Left lobe of liver (tissue), 2 donors: ENCODE measurements at regions not wholly inside any gene's neighbourhood (a gene's known extent, or its start where the extent isn't known, plus 50 kb on each side); places are given as distances from the start of the nearest gene placed in this dataset.
A peak's percentile ranks its signal among the peaks of the same experiment; 100 is the strongest.

Experiments
- ATAC-seq: fragments of 200-7000 bp; cut with Tn5 transposase; one replicate; pipeline ENCODE4 v1.9.1; 2020; ENCODE audit warnings: mild to moderate bottlenecking, moderate library complexity
- DNase-seq: peaks from one replicate; pipeline ENCODE4 v3.0.0-alpha.2; 2020; ENCODE audit warnings: low spot score
- donor health status: DM: no; HTN: no; CAD: no; lungs with moderate emphysema.
- donor health status: DM: no; HTN: yes; CAD: no.

DNA sequence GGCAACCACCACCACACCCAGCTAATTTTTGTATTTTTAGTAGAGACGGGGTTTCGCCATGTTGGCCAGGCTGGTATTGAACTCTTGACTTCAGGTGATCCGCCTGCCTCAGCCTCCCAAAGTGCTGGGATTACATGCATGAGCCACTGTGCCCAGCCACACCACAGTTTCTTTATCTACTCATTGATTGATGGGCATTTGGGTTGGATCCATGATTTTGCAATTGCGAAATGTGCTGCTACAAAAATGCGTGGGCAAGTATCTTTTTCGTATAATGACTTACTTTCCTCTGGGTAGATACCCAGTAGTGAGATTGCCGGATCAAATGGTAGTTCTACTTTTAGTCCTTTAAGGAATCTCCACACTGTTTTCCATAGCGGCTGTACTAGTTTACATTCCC is 204.7 kb downstream of the ALDH8A1 start:
- peak; percentile 58 for ATAC-seq
- peak; percentile 59 for DNase-seq

DNA sequence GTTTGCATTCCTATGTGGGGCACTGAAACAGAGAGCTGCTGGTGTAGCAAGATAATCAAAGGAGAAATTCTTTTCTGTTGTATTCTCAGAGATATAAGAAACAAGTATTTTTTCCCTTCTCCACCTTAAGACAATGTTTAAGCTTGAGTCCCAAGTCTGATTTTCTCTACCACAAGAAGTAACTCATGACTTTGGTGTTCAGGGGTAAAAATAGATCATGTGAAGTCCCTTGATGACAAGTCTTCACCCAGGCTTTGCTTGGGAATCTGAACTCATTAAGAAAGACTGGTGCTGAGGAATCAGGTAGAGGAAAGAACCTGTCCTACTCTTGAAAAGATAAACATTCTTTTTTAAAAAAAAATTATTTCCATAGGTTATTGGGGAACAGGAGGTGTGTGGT is 205.6 kb downstream of the ALDH8A1 start:
- ATAC-seq = no peak
- DNase-seq = no peak

DNA sequence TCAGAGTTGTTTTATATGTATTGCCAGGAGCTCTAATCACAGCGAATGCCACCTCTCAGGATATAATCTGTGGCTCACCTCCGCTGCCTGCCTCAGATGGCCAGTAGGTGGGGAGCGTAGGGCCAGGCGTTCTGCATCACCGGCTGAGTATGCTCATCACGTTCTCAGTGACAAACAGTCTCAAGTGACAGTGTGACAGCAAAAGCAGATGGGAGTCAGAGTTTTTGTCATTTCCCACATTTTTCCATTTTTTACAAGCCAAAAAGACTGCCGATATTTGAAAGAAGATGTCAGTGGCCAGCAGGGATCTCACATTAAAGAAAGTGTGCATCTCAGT is 208.7 kb downstream of the ALDH8A1 start:
- peak; percentile 34 for ATAC-seq
- no peak for DNase-seq

DNA sequence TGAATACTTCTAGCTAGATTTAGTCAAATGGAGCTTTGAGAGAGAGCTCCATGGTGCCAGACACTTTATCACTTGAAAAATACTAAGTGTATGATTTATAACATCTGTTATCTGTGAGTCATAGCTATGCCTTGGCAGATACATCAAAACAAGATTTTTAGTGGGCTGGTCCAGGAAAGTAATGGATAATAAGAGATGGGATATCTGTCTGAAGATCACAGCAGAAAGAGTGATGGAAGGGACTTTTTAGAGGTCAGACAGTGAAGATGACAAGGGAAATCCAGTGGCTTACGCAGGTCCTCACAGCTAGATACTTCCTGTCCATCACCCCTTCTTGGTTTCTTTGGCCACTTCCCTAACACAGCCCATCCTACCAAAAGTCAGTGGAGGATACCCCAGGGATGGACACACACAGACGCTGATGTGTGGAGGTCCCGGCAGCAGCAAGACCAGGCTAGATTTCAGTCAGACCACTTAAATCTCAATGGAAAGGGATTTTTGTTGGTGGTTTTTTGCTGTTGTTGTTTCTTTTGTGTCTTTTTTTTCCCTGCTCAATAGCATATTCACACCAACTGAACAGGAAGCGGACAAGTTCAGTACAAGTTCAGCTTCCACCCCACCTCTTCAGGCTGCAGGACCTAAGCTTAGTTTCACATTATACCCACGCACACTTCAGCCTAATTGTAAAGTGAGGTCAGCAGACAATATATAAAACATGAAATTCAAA is 209.3 kb downstream of the ALDH8A1 start:
- ATAC-seq (peak; percentile 13), DNase-seq (no peak)

DNA sequence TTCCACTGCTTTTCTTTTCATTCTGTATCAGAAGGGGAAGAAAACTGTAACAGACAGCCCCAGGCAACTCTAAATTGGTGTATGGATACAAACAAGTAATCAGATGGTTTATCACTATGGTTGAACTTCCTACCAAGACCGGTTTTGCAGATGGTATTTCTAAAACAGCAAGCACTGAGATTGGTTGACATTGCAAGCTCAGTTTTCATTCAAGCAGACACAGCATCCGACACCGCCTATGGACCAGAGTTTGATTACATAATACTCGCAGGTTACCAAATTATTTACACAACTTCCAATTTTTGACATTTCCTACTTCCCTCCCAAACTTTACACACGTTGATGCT is 209.9 kb downstream of the ALDH8A1 start:
- ATAC-seq (no peak), DNase-seq (no peak)

DNA sequence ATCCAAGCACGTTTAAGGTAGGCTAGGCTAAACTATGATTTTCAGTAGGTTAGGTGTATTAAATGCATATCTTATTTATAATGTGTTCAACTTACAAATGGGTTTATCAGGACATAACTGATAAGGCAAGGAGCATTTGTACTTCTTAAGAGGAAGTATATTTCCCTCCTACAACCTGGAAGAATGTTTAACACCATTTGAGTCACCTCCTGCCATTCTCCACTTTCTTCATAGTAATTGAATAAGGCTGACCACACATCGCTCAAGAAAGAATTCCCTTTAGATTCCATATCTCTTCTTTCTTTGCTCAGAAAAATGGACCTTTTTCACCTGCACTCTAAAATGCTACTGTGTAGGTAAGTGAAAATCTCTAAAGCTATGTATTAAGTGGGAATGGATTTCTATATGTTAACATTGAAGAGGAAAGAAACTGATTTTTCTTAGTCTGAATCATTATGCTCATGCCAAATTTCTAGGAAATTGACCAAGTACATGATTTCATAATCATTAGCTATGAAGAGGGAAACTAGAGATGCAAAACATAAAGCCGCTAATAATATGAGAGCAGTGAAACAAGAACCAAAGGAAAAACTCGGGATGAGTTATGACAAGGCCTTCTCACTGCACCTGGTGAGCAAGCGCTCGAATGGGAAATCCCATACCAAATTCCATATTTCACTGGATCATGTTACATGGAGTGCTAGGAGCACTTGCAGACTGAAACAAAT is 210.4 kb downstream of the ALDH8A1 start:
- ATAC-seq = no peak
- no peak for DNase-seq

DNA sequence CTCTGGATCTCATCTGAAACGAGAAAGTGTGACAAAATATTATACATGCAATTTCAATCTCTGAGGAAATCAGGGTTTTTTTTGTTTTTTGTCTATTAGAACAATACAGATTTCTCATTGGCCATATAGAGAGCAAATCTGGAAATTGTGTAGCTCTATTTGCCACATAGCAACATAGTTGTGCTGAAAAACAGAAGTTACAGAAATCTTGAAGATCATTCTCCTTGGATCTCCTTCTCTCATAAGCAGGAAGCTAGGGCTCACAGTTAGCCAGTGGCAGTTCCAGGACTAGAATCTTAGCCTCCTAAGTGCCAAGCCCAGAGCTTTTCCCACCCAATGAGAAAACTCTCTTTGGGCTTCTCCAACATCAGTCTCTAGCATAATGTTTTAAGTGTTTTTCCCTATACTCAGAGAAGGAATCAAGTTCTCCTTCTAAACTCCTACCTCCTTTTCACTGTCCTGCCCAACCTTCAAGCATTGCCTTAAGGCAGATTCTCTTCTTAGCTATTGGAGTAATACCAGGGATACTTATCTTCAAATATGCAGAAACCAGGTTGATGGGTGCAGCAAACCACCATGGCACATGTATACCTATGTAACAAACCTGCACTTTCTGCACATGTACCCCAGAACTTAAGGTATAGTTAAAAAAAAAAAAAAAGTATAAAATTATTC is 211.6 kb downstream of the ALDH8A1 start:
- DNase-seq (no peak), ATAC-seq (no peak)

DNA sequence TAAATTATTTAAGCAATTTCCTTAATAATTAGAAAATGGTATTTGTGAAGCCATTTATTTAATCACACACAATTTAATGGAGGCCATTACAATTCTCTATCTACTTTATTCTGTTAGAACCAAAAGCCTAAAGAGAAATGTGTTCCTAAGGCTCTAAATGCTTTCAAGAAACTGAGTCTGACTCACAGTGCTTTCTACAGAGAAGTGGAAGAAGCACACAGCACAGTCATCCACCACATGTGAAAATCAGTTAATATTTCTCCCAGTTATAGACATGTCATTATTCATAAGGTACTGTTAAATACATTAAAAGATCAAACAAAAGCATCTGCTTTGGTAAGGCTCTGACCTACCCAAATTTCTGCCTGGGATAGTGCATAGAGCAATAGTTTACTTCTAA is 214.4 kb downstream of the ALDH8A1 start:
- DNase-seq (no peak), ATAC-seq (no peak)

DNA sequence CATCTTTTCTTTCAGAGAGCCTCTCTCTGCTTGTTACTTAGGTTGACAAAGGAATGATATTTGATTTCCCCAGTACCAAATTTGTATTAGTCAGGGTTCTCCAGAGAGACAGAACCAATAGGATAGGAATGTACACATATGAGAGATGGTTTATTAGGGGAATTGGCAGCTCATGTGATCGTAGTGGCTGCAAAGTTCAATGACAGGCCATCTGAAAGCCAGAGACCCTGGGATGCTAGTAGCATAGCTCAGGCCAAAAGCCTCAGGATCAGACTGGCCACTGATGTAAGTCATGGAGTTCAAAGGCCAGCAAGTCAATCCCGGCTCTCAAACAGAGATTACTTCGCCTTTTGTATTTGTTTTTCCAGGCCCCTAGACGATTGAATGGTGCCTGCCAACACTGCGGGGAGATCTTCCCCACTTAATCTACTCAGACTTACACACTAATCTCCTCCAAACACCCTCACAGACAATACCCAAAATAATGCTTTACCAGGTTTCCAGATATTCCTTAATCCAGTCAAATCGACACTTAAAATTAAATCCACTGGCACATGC is 215.5 kb downstream of the ALDH8A1 start:
- ATAC-seq = no peak
- no peak for DNase-seq

DNA sequence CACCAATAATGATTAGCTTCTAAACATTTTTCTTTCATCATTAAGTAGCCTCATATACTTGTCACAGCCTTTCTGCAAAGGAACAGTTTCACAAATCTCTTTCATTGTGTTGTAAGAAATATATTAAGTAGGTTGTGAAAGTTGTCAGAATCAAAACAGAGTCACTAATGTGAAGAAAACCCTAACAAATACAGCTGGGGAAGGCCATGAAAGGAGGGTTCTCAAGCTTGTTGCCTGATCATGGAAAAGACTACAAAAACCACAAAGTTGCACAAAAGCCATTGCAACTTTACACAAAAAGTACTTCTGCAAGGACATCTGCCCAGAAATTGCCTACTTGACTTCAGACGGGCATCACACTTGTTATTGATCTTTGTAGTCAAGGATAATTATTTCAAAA is 216.1 kb downstream of the ALDH8A1 start:
- ATAC-seq = no peak
- DNase-seq = no peak

DNA sequence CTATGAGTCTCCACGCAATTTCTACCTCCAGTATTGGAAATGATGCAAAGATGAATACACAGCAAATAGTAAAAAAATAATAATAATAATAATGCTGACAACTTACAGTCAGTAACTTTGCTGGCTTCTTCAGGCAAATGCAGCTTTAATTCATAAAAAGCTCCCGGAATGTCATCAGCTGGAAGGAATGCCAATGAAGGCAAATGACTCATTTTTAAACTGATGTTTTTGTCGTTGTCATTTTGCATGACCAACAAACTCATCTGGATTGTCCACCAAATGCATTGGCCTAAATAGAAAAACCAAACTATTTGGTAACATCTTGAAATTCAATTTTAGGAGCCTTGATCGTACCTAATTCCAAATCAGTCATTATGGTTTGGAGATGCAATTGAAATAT is 217.1 kb downstream of the ALDH8A1 start:
- ATAC-seq = no peak
- DNase-seq = no peak

DNA sequence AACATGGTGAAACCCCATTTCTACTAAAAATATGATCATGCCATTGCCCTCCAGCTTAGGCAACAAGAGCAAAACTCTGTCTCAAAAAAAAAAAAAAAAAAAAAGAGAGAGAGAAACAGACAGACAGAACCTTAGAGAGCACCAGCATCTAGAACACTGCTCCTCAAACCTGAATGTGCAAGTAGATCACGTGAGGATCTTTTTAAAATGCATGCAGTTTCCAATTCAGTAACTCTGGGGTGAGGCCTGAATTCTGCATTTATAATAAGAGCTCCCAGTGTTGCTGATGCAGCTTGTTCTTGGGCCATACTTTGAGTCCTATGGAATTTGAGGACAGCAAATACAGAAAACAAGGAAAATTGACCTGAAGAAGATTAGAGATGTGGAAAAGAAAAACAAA is 218.3 kb downstream of the ALDH8A1 start:
- DNase-seq (no peak), ATAC-seq (no peak)

DNA sequence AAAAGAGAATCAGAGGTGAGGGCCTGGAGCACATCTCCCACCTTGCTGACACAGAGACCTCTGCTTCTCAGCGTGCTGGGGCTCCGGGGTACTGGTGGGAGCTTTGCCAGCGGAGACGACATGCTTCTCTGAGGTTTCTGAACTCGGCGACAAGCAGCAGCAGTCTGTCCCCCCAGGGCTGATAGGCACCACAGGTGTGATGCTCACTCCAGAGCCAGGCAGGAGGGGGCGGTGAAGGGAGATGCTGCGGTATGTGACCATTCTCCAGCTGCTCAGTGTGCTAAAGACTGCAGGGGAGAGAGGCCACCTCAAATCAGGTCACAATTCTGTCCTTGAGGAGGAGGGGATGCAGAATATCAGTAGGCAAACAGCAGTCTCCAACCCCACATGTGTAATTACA is 219.9 kb downstream of the ALDH8A1 start:
- ATAC-seq = no peak
- no peak for DNase-seq

DNA sequence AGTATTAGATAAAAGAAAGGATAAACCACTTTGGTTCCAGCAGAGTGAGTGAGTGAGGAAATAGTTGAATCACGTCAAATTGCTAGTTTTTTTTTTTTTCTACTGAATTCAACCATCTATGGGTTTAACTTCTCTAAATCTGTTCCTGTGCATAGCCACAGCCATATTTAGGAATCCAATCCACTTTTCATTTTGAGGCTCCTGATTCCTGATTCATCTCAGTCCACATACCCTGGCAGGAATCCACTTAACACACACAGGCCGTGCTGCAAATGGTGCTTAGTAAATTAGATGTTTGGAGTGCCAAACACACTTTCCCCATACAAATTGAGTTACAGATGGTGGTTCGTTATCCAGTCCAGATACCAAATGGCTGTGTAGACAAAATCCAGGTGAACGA is 220.3 kb downstream of the ALDH8A1 start:
- no peak for ATAC-seq
- no peak for DNase-seq

DNA sequence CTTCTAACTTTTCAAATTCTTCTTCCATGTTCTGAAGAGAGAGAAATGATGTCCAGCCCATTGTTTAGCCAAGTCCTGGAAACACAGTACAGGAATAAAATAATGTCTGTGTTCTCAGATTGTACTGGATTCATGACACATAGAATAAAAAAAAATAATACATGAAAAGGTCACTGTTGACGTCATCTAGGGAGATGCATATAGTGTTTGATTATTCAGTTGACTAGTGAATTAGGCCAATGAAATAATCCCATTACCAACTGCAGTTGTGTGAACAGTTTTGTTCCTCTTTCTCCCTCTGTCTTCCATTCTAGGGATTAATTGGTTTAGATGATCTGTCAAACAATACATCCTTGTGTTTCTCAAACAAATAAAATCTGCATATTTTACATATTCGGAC is 222.8 kb downstream of the ALDH8A1 start:
- ATAC-seq = no peak
- DNase-seq = no peak

DNA sequence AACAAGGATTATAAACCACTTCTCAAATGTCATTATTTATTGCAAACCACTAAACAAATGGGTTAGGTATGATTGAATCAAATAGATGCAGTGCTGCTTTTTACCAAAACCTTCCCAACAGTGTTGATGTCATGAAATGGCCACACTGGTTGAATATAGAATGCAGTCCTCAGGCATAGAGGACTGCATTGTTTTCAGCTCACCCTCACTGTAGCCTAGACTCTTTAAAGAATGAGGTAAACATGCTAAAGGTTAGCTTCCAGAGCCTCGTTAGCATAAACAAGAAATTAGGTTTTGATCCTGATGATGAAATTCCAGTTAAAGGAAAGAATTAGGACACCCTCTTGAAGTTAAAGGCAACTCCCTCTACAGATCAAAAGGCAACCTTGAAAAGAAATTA is 224.3 kb downstream of the ALDH8A1 start:
- DNase-seq = no peak
- ATAC-seq = no peak

DNA sequence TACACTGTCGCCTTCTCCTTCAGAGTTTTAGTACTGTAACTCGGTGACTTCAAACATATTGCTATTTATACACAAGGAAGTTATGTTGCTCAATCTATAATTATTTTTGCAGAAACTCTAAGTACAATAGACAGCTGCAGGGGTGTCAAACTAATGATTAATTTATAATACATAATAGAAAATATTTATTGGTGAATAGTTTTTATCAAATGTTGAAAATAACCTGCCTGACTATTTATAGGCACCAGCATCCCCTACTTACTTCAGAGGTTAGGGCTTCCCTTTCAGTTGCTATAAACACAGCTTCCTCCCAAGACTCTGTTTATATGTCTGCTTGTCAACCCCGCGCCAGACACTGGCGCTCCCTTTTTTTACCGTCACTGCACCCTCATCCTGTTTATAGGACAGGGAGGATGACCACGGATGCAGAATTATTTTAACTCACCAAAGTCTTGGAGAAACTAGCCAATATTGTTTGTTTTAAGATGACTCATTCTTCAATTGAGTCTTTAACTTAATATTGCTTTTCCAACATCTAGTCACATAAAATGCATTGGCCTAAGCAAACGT is 225.0 kb downstream of the ALDH8A1 start:
- ATAC-seq (peak; percentile 44), DNase-seq (no peak)

DNA sequence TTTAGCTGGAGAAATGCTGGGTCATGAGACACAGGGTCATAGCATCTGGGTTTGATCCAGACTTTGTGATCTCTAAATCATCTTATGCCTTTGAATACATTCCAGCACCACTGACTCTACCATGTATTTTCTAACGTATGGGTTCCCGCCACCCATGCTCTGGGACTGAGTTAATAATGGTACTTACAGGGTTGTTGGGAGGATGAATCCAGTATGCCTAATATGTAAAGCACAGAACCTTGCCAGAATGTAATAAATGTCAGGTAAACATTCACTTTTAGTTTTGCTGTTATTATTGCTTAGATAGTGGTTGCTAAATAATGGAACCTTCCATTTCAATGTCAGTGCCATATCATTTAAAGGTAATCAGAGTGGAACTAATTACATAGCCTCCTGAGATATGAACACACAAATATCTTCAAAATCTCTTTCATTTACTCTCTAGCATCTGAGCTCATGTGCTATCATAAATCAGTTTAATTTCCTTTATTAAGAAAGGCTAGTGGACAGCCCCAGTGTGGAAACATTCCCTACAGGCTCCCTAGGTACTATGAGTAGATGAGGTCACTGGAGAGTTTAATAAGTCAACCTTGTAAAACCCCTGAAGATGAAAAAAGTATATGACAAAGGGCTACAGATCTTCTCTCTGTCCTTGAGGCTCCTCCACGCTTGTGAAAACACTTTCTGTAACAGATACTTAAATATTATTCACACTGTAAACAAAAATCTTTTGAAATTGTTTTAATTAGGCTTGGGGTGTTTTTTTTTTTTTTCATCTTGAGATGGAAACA is 226.6 kb downstream of the ALDH8A1 start:
- DNase-seq (no peak), ATAC-seq (no peak)

DNA sequence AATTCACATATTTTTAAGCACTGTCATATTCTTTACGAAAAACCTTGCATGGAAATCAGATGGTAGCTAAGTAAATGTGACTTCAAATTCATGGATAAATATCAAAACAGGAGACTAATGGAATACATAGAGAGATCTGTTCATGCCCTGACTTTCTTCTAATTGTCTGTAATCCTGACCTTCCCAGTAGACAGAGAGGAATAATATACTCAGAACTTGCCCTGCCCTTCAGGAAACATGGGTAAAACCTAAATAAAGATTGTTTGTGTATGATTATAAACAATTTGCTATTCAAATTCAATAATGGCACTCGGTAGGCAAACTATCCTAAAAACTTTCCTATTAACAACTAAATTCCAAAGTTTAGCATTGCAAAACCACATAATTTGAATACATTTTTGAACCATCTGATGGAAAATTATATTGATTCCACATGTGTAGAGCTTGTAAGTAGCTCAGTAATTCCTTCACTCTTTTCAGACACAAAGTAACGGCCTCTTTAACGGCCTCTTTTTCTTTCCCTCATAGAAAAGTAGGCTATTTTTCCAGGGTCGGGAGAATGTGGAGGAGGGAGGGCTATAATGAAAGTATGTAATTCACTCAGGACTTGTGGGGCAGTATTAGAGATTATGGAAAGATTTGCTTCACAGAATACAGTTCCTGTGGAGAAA is 227.6 kb downstream of the ALDH8A1 start:
- DNase-seq (no peak), ATAC-seq (no peak)

DNA sequence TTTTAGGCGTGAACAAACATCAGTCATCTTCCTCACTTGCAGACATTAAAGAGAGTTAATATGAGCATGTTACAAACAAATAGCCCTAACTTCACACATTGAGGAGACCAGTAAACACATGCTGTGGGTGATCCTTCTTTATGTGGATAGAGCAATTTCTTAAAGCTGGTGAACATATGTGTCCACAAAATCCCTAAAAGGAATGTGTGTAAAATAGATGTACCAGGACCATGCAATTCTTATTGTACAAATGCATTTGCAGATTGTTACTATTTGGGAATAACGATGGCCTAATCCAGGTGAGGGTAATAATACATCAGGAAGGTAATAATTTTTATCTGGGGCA is 228.9 kb downstream of the ALDH8A1 start:
- DNase-seq (no peak), ATAC-seq (no peak)
